ENCODE measurements at regions not wholly inside any gene's neighbourhood (a gene's known extent, or its start where the extent isn't known, plus 50 kb on each side); places are given as distances from the start of the nearest gene placed in this dataset.
"Not testable (repeated sequence)": the region's sequence is repeated elsewhere in the genome, so short reads cannot be mapped to it uniquely, and the experiment has no call there.

DNA sequence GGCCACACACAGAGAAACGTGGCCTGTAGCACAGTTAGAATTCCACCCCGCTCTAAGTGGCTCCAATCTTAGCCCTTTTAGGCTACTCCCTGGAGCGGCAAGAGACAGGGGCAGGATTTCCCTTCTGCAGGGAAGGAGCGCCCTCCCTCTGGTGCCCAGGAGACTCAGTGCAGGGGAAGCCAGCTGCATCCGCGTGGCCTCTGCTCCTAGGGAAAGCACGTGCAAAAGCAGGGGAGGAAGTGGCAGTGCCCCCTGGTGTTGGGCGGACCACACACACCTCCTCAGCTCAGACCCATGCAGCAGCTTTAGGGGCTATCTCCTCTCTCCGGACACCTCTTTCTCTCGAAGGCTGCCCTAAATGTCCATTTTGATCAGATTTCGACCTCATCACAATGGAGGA, 50.0 kb downstream of the SPRING1 start:
- peak; percentile 56 for ATAC-seq
- H3K27ac Mint-ChIP-seq: no peak overlapping the region
- peak in 1 of 3 donors; percentile 9 for DNase-seq
- H3K9me3 ChIP-seq (ENCODE audit: control insufficient read depth, low read length, poor library complexity, severe bottlenecking): no peaks in the 10 kb centered on the region
- peaks cover 4% of the 10 kb centered on the region for H3K4me1 Mint-ChIP-seq
- peaks cover 21% of the 10 kb centered on the region for H3K27me3 Mint-ChIP-seq
- H3K4me3 Mint-ChIP-seq: no peak overlapping the region
- H3K36me3 Mint-ChIP-seq (ENCODE audit: low read depth): peaks cover 2% of the 10 kb centered on the region

- no peaks in the 10 kb centered on the region for H3K4me1 Mint-ChIP-seq
- no peaks in the 10 kb centered on the region for H3K27me3 Mint-ChIP-seq
- no peaks in the 10 kb centered on the region for H3K9me3 ChIP-seq (ENCODE audit: control insufficient read depth, low read length, poor library complexity, severe bottlenecking)
- H3K36me3 Mint-ChIP-seq (ENCODE audit: low read depth): no peaks in the 10 kb centered on the region
- no peak overlapping the region for H3K4me3 Mint-ChIP-seq
- ATAC-seq (no peak), DNase-seq (no peak)
- no peak overlapping the region for H3K27ac Mint-ChIP-seq
These were observed 53.0 kb downstream of the SPRING1 start for GRCh38 chr12:116684891-116685290.

DNA sequence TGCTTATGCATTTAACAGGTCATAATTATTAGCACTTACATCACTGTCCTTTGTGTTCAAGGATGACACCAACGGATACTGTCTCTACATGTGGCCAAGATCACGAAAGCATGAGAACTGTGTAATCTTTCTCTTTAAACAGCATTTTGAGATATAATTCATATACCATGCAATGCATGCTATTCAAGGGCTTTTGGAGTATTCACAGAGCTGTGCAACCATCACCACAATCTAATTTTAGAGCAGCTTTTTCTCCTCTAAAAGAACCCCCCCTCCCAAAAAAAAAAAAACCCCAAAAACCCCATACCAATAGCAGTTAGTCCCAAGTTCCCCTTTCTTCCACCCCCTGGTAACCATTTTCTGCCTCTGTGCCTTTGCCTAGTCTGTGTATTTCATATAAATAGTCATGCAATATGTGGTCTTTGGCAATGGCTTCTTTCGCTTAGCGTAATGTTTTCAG, 60.6 kb downstream of the SPRING1 start:
- DNase-seq (no peak), ATAC-seq (no peak)
- Mint-ChIP-seq H3K36me3 (ENCODE audit: low read depth) (no peaks in the 10 kb centered on the region), H3K4me1 (peaks cover 17% of the 10 kb centered on the region), H3K27ac (no peak overlapping the region), H3K27me3 (peaks cover 14% of the 10 kb centered on the region), H3K4me3 (no peak overlapping the region)
- no peaks in the 10 kb centered on the region for H3K9me3 ChIP-seq (ENCODE audit: control insufficient read depth, low read length, poor library complexity, severe bottlenecking)

DNA sequence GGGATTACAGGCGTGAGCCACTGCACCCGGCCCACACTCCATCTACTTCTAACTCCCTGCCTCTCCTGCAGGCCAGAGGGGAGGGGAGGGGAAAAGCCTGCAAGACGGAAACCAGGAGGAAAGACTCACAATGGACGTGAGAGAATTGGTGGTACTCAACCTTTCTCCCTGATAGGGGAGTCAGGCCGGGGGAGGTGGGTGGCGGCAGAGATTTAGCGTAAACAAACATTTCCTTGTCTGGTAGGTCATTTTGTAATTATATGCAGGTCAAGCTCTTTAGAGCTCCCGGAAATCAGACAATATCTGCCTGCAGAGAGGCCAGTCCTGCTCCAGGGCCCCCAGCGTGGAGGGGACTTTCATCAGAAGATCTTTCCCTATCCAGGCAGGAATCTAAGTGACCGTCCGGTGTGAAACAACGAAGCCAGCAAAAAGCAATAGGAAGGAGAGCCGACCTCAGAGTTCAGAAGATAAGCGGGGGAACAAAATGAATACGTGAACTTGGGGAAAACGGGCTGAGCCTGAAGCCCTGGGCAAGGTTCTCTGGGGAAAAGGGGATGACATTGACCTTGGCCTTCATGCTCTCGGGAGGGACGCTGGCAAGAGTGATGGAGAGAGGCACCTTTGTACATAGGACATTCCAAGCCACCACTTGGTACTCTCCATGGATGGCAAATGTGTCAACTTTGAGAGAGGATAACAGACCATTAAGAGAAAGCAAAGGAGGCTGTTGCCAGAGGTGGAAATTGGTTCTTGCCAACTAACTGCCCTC, 62.3 kb downstream of the SPRING1 start:
- H3K27ac Mint-ChIP-seq: peak overlapping the region; percentile 67
- peaks cover 14% of the 10 kb centered on the region for H3K27me3 Mint-ChIP-seq
- DNase-seq (no peak), ATAC-seq (no peak)
- no peaks in the 10 kb centered on the region for H3K36me3 Mint-ChIP-seq (ENCODE audit: low read depth)
- H3K4me1 Mint-ChIP-seq: peaks cover 22% of the 10 kb centered on the region
- H3K9me3 ChIP-seq (ENCODE audit: control insufficient read depth, low read length, poor library complexity, severe bottlenecking): no peaks in the 10 kb centered on the region
- no peak overlapping the region for H3K4me3 Mint-ChIP-seq

DNA sequence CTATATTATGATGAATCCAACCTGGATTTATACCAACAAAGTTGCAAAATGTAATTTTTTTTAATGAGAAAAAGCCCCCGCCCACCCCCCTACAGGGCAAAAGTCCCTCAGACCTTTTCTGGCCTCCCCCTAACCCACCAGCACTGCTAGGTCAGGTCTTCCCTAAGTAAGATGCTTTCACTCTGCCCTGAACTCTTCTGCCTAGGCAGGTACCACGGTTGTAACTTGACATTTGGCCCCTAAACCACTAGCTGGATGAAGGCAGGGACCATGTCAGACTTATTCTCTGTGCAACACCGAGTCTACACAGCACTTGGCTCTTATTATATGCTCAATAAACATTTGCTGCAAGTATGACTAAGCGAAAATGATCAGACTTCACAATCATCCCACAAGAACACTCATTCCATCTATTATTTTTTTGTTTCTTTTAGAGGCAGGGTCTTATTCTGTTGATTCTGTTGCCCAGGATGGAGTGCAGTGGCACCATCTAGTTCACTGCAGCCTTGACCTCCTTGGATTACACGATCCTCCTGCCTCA, 63.2 kb downstream of the SPRING1 start:
- DNase-seq: no peak
- Mint-ChIP-seq H3K4me3 (no peak overlapping the region), H3K27me3 (peaks cover 14% of the 10 kb centered on the region), H3K4me1 (peaks cover 22% of the 10 kb centered on the region), H3K36me3 (ENCODE audit: low read depth) (no peaks in the 10 kb centered on the region), H3K27ac (peak overlapping the region; percentile 67)
- no peaks in the 10 kb centered on the region for H3K9me3 ChIP-seq (ENCODE audit: control insufficient read depth, low read length, poor library complexity, severe bottlenecking)
- no peak for ATAC-seq

DNA sequence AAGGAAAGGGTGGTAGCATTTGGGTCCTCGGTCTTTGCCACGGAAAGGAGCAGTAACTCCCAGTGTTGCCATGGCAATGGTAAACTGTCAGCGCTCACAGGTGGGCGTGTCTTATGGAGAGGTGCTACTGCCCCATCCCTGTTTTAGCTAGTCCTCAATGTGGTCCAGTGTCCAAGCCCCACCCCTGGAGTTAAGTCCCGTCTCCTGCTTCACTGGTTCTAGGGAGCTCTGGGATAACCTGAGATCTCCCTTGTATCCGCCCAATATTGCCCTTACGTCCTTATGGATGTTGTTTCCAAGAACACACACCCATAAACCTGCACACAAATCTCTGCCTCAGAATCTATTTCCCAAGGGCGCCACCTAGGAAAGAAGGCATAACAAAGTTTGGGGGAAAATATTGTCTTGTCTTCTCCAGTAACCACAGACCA, 64.2 kb downstream of the SPRING1 start:
- Mint-ChIP-seq H3K36me3 (ENCODE audit: low read depth) (no peaks in the 10 kb centered on the region), H3K27ac (peak overlapping the region; percentile 85), H3K27me3 (peaks cover 7% of the 10 kb centered on the region), H3K4me1 (peaks cover 22% of the 10 kb centered on the region), H3K4me3 (peak overlapping the region; percentile 63)
- ATAC-seq (no peak), DNase-seq (no peak)
- H3K9me3 ChIP-seq (ENCODE audit: control insufficient read depth, low read length, poor library complexity, severe bottlenecking): no peaks in the 10 kb centered on the region

DNA sequence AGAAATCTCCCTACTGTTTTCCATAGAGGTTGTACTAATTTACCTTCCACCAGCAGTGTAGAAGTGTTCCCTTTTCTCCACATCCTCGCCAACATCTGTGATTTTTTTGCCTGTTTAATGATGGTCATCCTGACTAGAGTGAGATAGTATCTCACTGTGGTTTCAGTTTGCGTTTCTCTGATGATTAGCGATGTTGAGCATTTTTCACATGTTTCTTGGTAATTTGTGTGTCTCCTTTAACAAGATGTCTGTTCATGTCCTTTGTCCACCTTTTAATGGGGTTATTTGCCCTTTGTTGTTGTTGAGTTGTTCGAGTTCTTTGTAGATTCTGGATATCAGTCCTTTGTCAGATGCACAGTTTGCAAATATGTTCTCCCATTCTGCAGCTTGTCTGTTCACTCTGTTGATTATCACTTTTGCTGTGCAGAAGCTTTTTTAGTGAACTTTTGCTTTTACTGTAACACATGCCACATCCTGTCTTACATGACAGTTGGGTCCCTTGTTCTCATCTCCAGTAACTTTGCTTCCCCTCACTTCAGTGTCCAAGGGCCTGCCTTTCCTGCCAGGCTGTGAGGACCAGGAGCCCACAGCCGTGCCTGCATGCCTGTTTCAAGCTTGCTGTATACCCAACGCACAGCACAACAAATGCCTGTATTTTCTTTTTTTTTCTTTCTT, 64.9 kb downstream of the SPRING1 start:
- no peaks in the 10 kb centered on the region for H3K9me3 ChIP-seq (ENCODE audit: control insufficient read depth, low read length, poor library complexity, severe bottlenecking)
- peak overlapping the region; percentile 85 for H3K27ac Mint-ChIP-seq
- ATAC-seq (no peak), DNase-seq (no peak)
- H3K27me3 Mint-ChIP-seq: peaks cover 4% of the 10 kb centered on the region
- peak overlapping the region; percentile 85 for H3K4me3 Mint-ChIP-seq
- no peaks in the 10 kb centered on the region for H3K36me3 Mint-ChIP-seq (ENCODE audit: low read depth)
- peaks cover 22% of the 10 kb centered on the region for H3K4me1 Mint-ChIP-seq

GRCh38 chr12:116672010-116672409, 65.9 kb downstream of the SPRING1 start:
- ATAC-seq: no peak
- DNase-seq: no peak
- no peaks in the 10 kb centered on the region for H3K36me3 Mint-ChIP-seq (ENCODE audit: low read depth)
- H3K4me3 Mint-ChIP-seq: no peak overlapping the region
- peaks cover 19% of the 10 kb centered on the region for H3K4me1 Mint-ChIP-seq
- H3K27me3 Mint-ChIP-seq: peaks cover 3% of the 10 kb centered on the region
- peak overlapping the region; percentile 85 for H3K27ac Mint-ChIP-seq
- H3K9me3 ChIP-seq (ENCODE audit: control insufficient read depth, low read length, poor library complexity, severe bottlenecking): no peaks in the 10 kb centered on the region

DNA sequence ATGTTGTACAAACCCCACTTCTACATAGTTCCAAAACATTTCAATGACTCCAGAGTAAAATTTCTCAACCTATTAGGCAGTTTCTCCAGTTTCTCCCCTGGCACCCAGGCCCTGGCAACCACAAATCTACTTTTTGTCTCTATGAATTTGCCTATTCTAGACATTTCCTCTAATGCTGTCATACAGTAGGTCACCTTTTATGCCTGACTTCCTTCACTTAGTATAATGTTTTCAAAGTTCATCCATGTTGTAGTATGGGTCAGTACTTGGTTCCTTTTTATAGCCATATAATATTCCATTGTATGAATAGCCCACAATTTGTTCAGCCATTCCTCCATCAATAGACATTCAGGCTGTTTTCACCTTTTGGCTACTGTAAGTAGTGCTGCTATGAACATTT, 67.0 kb downstream of the SPRING1 start:
- H3K27me3 Mint-ChIP-seq: no peaks in the 10 kb centered on the region
- H3K4me1 Mint-ChIP-seq: peaks cover 19% of the 10 kb centered on the region
- H3K36me3 Mint-ChIP-seq (ENCODE audit: low read depth): no peaks in the 10 kb centered on the region
- no peak overlapping the region for H3K4me3 Mint-ChIP-seq
- no peak for ATAC-seq
- no peak for DNase-seq
- H3K9me3 ChIP-seq (ENCODE audit: control insufficient read depth, low read length, poor library complexity, severe bottlenecking): no peaks in the 10 kb centered on the region
- no peak overlapping the region for H3K27ac Mint-ChIP-seq

- H3K4me3 Mint-ChIP-seq: no peak overlapping the region
- H3K36me3 Mint-ChIP-seq (ENCODE audit: low read depth): no peaks in the 10 kb centered on the region
- ATAC-seq (no peak), DNase-seq (no peak)
- peaks cover 10% of the 10 kb centered on the region for H3K4me1 Mint-ChIP-seq
- H3K9me3 ChIP-seq (ENCODE audit: control insufficient read depth, low read length, poor library complexity, severe bottlenecking): no peaks in the 10 kb centered on the region
- peaks cover 23% of the 10 kb centered on the region for H3K27me3 Mint-ChIP-seq
- no peak overlapping the region for H3K27ac Mint-ChIP-seq
These were observed 70.1 kb downstream of the SPRING1 start for GRCh38 chr12:116667752-116668151.

- H3K4me1 Mint-ChIP-seq; H3K9me3 ChIP-seq (ENCODE audit: control insufficient read depth, low read length, poor library complexity, severe bottlenecking); ATAC-seq; H3K36me3 Mint-ChIP-seq (ENCODE audit: low read depth); DNase-seq; H3K4me3 Mint-ChIP-seq; H3K27ac Mint-ChIP-seq: not testable (repeated sequence)
- peaks cover 28% of the 10 kb centered on the region for H3K27me3 Mint-ChIP-seq
These were observed 71.0 kb downstream of the SPRING1 start for GRCh38 chr12:116666829-116667228.

DNA sequence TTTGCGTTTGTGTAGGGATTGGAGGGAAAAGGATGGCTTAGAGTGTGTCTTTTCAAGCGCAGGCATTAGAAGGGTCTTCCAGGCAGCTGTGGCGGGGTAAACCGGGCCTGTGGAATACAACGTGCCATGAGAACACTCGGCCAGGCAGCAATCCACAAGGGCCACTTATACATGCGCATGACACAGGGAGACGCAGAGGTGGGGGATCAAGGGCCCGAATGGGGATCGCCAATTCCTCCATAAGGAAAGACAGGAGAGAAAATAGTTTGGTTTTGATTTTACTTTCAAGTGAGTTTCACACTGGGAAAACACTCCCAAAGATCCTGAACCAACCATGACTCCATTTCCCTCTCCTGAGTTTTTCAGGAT, 71.6 kb downstream of the SPRING1 start:
- ATAC-seq: no peak
- Mint-ChIP-seq H3K4me1 (no peaks in the 10 kb centered on the region), H3K4me3 (no peak overlapping the region), H3K36me3 (ENCODE audit: low read depth) (no peaks in the 10 kb centered on the region), H3K27me3 (peaks cover 32% of the 10 kb centered on the region), H3K27ac (no peak overlapping the region)
- DNase-seq: no peak
- no peaks in the 10 kb centered on the region for H3K9me3 ChIP-seq (ENCODE audit: control insufficient read depth, low read length, poor library complexity, severe bottlenecking)

DNA sequence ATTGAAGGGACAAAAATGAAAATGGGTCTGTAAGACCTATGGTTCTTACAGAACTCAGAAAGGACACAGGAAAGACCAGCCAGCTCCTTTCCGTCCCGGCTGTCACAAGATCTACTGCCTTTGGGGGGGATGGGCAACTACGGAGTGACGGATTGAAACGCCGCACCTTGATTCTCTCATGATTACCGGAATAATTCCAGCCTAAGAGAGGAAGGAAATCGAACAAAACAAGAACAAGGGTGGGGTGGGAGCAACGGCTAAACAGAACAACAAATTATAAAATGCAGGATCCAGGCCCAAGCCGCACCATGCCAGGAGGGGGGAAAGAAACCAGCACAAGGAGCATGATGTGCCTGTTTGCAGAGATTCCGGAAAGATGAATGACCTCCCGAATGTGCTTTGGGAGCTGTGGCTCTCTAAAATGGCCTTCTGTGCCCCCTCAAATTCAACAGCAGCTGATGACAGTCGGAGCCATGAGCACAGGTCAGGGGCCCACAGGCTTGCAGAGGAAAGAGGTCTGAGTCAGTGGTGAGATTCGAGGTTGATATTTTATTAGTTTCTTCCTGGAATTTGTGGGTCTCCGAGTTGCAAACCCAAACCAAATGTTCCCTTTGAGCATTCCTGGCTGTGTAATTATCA, 72.1 kb downstream of the SPRING1 start:
- H3K9me3 ChIP-seq (ENCODE audit: control insufficient read depth, low read length, poor library complexity, severe bottlenecking): no peaks in the 10 kb centered on the region
- no peak for DNase-seq
- no peak overlapping the region for H3K27ac Mint-ChIP-seq
- H3K4me3 Mint-ChIP-seq: no peak overlapping the region
- no peak for ATAC-seq
- no peaks in the 10 kb centered on the region for H3K36me3 Mint-ChIP-seq (ENCODE audit: low read depth)
- H3K4me1 Mint-ChIP-seq: no peaks in the 10 kb centered on the region
- peaks cover 32% of the 10 kb centered on the region for H3K27me3 Mint-ChIP-seq
